GM12878 (cell line): ENCODE measurements at regions not wholly inside any gene's neighbourhood (a gene's known extent, or its start where the extent isn't known, plus 50 kb on each side); places are given as distances from the start of the nearest gene placed in this dataset.

Experiments used
- ATAC-seq: fragments of 200-7000 bp; cut with Tn5 transposase; 3 replicates; pipeline ENCODE4 v1.9.1; 2020; ENCODE audit warnings: mild to moderate bottlenecking, moderate library complexity
- BruUV-seq: library from RNA; stranded (reverse); fragments of 400-500 nt; replicated peaks from 2 replicates; lab custom pipeline; 2021; lab: Mats Ljungman, UMichigan
- CTCF ChIA-PET: fragments of 300-600 bp; sonication (Branson Sonifier 250); formaldehyde crosslinking; extraction: SDS; loops from one replicate; lab custom pipeline; 2021; ENCODE audit warnings: inconsistent platforms; lab: Yijun Ruan, JAX
- POLR2A ChIA-PET: fragments of 350-600 bp; formaldehyde crosslinking; extraction: SDS; loops from one replicate; lab custom pipeline; 2021; ENCODE audit warnings: inconsistent platforms; lab: Charles Lee
- RAD21 ChIA-PET: fragments of 300-600 bp; sonication (Branson Sonifier 250); formaldehyde crosslinking; loops from one replicate; lab custom pipeline; 2023; ENCODE audit warnings: antibody characterized with exemption; ENCODE audit not compliant: unreplicated experiment; lab: Charles Lee
- SMC1A ChIA-PET: fragments of 300-600 bp; sonication (Branson Sonifier 250); formaldehyde crosslinking; loops from one replicate; lab custom pipeline; 2023; ENCODE audit not compliant: unreplicated experiment, uncharacterized antibody; lab: Charles Lee
- DNase-seq: peaks from one replicate; pipeline ENCODE4 v3.0.0-alpha.2; 2011; ENCODE audit warnings: low read depth, low spot score
- FAIRE-seq: peaks from 3 replicates; lab custom pipeline; 2011; peaks lifted over from hg19 to GRCh38; lab: Jason Lieb, UNC
- H2AFZ ChIP-seq: 2 replicates; pipeline ENCODE4 v1.6.0; 2011; ENCODE audit warnings: low read depth, low read length, control low read depth; ENCODE audit not compliant: control insufficient read depth
- H3K27ac ChIP-seq: 2 replicates; pipeline ENCODE4 v1.5.1; 2011; ENCODE audit warnings: control low read depth; ENCODE audit not compliant: control insufficient read depth, insufficient read depth
- H3K27me3 ChIP-seq, 2 experiments: replicated peaks in 1 of 2; 2 replicates each; pipeline versions ENCODE4 v1.6.0 to v1.6.1; 2011; ENCODE audit warnings: low read length in 1 of 2; ENCODE audit not compliant: control insufficient read depth in 2 of 2, insufficient read depth in 2 of 2
- H3K36me3 ChIP-seq, 2 experiments: 2 replicates each; pipeline ENCODE4 v1.5.1; 2011; ENCODE audit warnings: low read length in 1 of 2; ENCODE audit not compliant: control insufficient read depth in 2 of 2, insufficient read depth in 2 of 2
- H3K4me1 ChIP-seq: 2 replicates; pipeline ENCODE4 v1.6.1; 2011; ENCODE audit warnings: mild to moderate bottlenecking, low read length, moderate library complexity, mixed read lengths; ENCODE audit not compliant: control insufficient read depth, insufficient read depth
- H3K4me2 ChIP-seq: 2 replicates; pipeline ENCODE4 v1.6.0; 2011; ENCODE audit warnings: control low read depth; ENCODE audit not compliant: control insufficient read depth, insufficient read depth
- H3K4me3 ChIP-seq: fragments of 200-600 bp; sonication (generic); 2 replicates; pipeline ENCODE4 v1.5.1; 2016
- H3K79me2 ChIP-seq: 2 replicates; pipeline ENCODE4 v1.6.0; 2011; ENCODE audit warnings: low read length; ENCODE audit not compliant: control insufficient read depth, insufficient read depth
- H3K9ac ChIP-seq: 2 replicates; pipeline ENCODE4 v1.8.0; 2011; ENCODE audit warnings: low read length, control low read depth, mixed read lengths; ENCODE audit not compliant: control insufficient read depth, insufficient read depth
- H3K9me3 ChIP-seq: replicated peaks from 3 replicates; pipeline ENCODE4 v1.5.1; 2011; ENCODE audit warnings: mild to moderate bottlenecking, low read length; ENCODE audit not compliant: control insufficient read depth, insufficient read depth
- H4K20me1 ChIP-seq: 2 replicates; pipeline ENCODE4 v1.6.0; 2011; ENCODE audit not compliant: control insufficient read depth, insufficient read depth
- EP300 ChIP-seq, 2 experiments: fragments of 150-350 bp in 1 of 2; IDR thresholded peaks; 2 replicates each; pipeline ENCODE4 v1.6.1; 2011 to 2012; ENCODE audit warnings: low read depth in 2 of 2, low read length in 2 of 2, borderline replicate concordance in 1 of 2, improper control_type of control experiment in 1 of 2, inconsistent platforms in 1 of 2; ENCODE audit not compliant: control insufficient read depth in 1 of 2
- ETV6 ChIP-seq, 2 experiments: fragments of 450-650 bp in 1 of 2; IDR thresholded peaks in 1 of 2; conservative IDR thresholded peaks in 1 of 2; 2 replicates each; pipeline ENCODE4 v1.6.1; 2014; ENCODE audit warnings: antibody characterized with exemption in 1 of 2, borderline replicate concordance in 1 of 2, low read depth in 1 of 2, mild to moderate bottlenecking in 1 of 2, moderate library complexity in 1 of 2
- HSF1 ChIP-seq: fragments of 150-350 bp; IDR thresholded peaks from 2 replicates; pipeline ENCODE4 v1.6.1; 2014; ENCODE audit warnings: mild to moderate bottlenecking, low read depth, low read length
- MEF2A ChIP-seq: IDR thresholded peaks from 2 replicates; pipeline ENCODE4 v1.6.1; 2011; ENCODE audit warnings: low read depth, mild to moderate bottlenecking, low read length, moderate library complexity; ENCODE audit not compliant: insufficient read depth
- MYB ChIP-seq: fragments of 150-350 bp; IDR thresholded peaks from 2 replicates; pipeline ENCODE4 v1.6.1; 2014; ENCODE audit warnings: mild to moderate bottlenecking, low read depth, low read length, borderline replicate concordance
- NFYA ChIP-seq: IDR thresholded peaks from 2 replicates; pipeline ENCODE4 v1.6.1; 2011; ENCODE audit warnings: low read depth, mild to moderate bottlenecking, low read length, improper control_type of control experiment, borderline replicate concordance
- NR2C1 ChIP-seq: fragments of 450-650 bp; IDR thresholded peaks from 2 replicates; pipeline ENCODE4 v1.6.1; 2017; ENCODE audit warnings: antibody characterized with exemption, mild to moderate bottlenecking, moderate library complexity
- POLR2AphosphoS2 ChIP-seq: IDR thresholded peaks from 2 replicates; pipeline ENCODE4 v1.6.1; 2011; ENCODE audit warnings: low read depth, mild to moderate bottlenecking, low read length, improper control_type of control experiment, moderate library complexity
- STAT3 ChIP-seq: IDR thresholded peaks from 2 replicates; pipeline ENCODE4 v1.6.1; 2011; ENCODE audit warnings: low read depth, low read length, improper control_type of control experiment
- ZNF384 ChIP-seq: IDR thresholded peaks from 2 replicates; pipeline ENCODE4 v1.6.1; 2012; ENCODE audit warnings: low read depth, mild to moderate bottlenecking, low read length, improper control_type of control experiment, borderline replicate concordance
- ZZZ3 ChIP-seq: IDR thresholded peaks from 2 replicates; pipeline ENCODE4 v1.6.1; 2011; ENCODE audit warnings: low read depth; ENCODE audit not compliant: control insufficient read depth, insufficient read length
- WGBS: methylation state at CpG from one replicate; pipeline ENCODE4 v1.1.6; 2016; ENCODE audit warnings: low lambda C conversion rate; ENCODE audit not compliant: insufficient replicate concordance, insufficient coverage; ENCODE audit errors: missing lambda C conversion rate; 5-methylcytosine and 5-hydroxymethylcytosine counted together
- in situ Hi-C: fragments of 300-500 bp; cut with MboI; formaldehyde crosslinking; loops from 9 replicates; pipeline ENCODE4 v1.14.3; 2018; ENCODE audit warnings: mixed read lengths
- intact Hi-C: fragments of 100-400 bp; cut with micrococcal nuclease; formaldehyde crosslinking; loops from one replicate; pipeline ENCODE4 v1.14.2; 2022; ENCODE audit not compliant: unreplicated experiment
- TF ChIP-seq, protein P1 (sequence below): fragments of 450-650 bp; IDR thresholded peaks from 2 replicates; pipeline ENCODE4 v1.6.1; 2017; ENCODE audit warnings: mild to moderate bottlenecking

DNA sequence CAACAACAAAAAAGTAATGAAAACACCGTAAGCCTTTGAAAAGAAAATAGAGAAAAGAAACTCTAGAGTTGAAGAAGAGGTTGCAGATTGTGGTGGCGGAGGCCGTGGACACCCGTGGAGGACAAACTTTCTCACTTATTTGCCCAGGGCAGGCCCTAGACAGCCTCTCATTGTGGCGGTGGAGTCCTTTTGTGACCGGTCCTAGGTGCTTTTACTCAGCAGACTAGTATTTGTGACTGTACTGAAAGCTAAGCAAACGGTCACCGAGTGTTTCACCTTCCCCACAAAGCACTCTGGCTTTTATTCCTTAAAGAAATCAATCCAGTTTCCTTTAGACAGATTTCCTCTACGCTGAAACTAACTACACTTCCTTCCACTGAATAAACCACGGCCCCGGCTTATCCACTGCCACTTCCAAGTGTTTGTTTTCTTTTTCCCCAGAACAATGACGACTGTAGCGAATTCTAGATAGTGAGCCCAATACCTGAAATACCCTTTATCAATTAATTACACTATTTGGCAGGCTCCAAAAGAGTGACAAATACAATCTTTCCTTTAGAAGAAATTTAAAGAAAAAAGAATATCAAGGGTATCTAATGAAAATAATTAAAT lies 210.2 kb upstream of the TARS1 start:
- no peak overlapping the region for H3K9ac ChIP-seq
- no peaks in the 10 kb centered on the region for H3K27me3 ChIP-seq
- ChIA-PET POLR2A (no interaction called here), RAD21 (no interaction called here), CTCF (no interaction called here), SMC1A (no interaction called here)
- 55% methylated on average over 13 of the region's 13 CpGs for WGBS
- no peaks in the 10 kb centered on the region for H3K9me3 ChIP-seq
- no TSS peak for BruUV-seq
- H3K36me3 ChIP-seq: no peaks in the 10 kb centered on the region
- H2AFZ ChIP-seq: no peak overlapping the region
- H3K4me3 ChIP-seq: no peak overlapping the region
- no peak for DNase-seq
- intact Hi-C loops: no loop called here
- no peak for ATAC-seq
- H4K20me1 ChIP-seq: no peaks in the 10 kb centered on the region
- H3K27ac ChIP-seq: no peak overlapping the region
- in situ Hi-C loops: no loop called here
- FAIRE-seq: no peak
- H3K4me2 ChIP-seq: no peak overlapping the region
- no peaks in the 10 kb centered on the region for H3K79me2 ChIP-seq
- no peak for TF ChIP-seq ZNF384
- TF ChIP-seq, protein P1, sequence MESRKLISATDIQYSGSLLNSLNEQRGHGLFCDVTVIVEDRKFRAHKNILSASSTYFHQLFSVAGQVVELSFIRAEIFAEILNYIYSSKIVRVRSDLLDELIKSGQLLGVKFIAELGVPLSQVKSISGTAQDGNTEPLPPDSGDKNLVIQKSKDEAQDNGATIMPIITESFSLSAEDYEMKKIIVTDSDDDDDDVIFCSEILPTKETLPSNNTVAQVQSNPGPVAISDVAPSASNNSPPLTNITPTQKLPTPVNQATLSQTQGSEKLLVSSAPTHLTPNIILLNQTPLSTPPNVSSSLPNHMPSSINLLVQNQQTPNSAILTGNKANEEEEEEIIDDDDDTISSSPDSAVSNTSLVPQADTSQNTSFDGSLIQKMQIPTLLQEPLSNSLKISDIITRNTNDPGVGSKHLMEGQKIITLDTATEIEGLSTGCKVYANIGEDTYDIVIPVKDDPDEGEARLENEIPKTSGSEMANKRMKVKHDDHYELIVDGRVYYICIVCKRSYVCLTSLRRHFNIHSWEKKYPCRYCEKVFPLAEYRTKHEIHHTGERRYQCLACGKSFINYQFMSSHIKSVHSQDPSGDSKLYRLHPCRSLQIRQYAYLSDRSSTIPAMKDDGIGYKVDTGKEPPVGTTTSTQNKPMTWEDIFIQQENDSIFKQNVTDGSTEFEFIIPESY: no peak
- no peak for TF ChIP-seq POLR2AphosphoS2
- TF ChIP-seq NR2C1: no peak
- TF ChIP-seq MYB: no peak
- TF ChIP-seq EP300 (IDR thresholded peaks at IDR 0.05; ENCODE audit: borderline replicate concordance in 1 of 2, control insufficient read depth in 1 of 2, low read depth in 2 of 2, low read length in 2 of 2): no peak
- TF ChIP-seq HSF1: no peak
- TF ChIP-seq MEF2A: no peak
- no peak for TF ChIP-seq ETV6 (conservative IDR thresholded peaks at IDR 0.05 in 1 of 2, IDR thresholded peaks at IDR 0.05 in 1 of 2; ENCODE audit: borderline replicate concordance in 1 of 2, low read depth in 1 of 2)
- no peak for TF ChIP-seq NFYA
- no peak for TF ChIP-seq STAT3
- TF ChIP-seq ZZZ3: no peak
- TF ChIP-seq, all 136 proteins: peak for 0
- H3K4me1 ChIP-seq: no peaks in the 10 kb centered on the region
